B cell (primary cell): ENCODE measurements at regions not wholly inside any gene's neighbourhood (a gene's known extent, or its start where the extent isn't known, plus 50 kb on each side); places are given as distances from the start of the nearest gene placed in this dataset.

Experiments
- ATAC-seq: fragments of 200-7000 bp; cut with Tn5 transposase; one replicate; pipeline ENCODE4 v1.10.0; 2021; ENCODE audit warnings: low read depth, mild to moderate bottlenecking, moderate number of reproducible peaks, moderate library complexity
- CTCF ChIA-PET: fragments of 350-600 bp; sonication (Branson Sonifier 250); formaldehyde crosslinking; loops from one replicate; lab custom pipeline; 2021; ENCODE audit warnings: antibody characterized with exemption, inconsistent platforms; lab: Charles Lee
- POLR2A ChIA-PET: fragments of 350-600 bp; sonication (Branson Sonifier 250); formaldehyde crosslinking; loops from one replicate; lab custom pipeline; 2021; ENCODE audit warnings: antibody characterized with exemption; lab: Charles Lee
- DNase-seq: peaks from one replicate; pipeline ENCODE4 v3.0.0; 2013
- H2AFZ ChIP-seq: 2 replicates; pipeline ENCODE4 v1.6.1; 2012; ENCODE audit warnings: mild to moderate bottlenecking, low read depth, low read length; ENCODE audit not compliant: insufficient read depth, poor library complexity, severe bottlenecking
- H3K27ac ChIP-seq, 2 donors: 1 replicate in 1 of 2; 2 replicates in 1 of 2; pipeline ENCODE4 v1.5.1; 2012 to 2013; ENCODE audit warnings: low read length in 2 of 2, mild to moderate bottlenecking in 2 of 2, moderate library complexity in 1 of 2
- H3K27me3 ChIP-seq, 4 experiments: fragments of 200-600 bp in 1 of 4; sonication (generic) in 1 of 4; replicated peaks in 1 of 4; 1 replicate in 2 of 4; 2 replicates in 2 of 4; pipeline versions ENCODE4 v1.6.1 to v1.7.0; 2013 to 2016; ENCODE audit warnings: low read length in 3 of 4, mild to moderate bottlenecking in 2 of 4, mixed read lengths in 1 of 4, moderate library complexity in 1 of 4; ENCODE audit not compliant: insufficient read depth in 4 of 4, control insufficient read depth in 3 of 4; ENCODE audit errors: control extremely low read depth in 1 of 4
- H3K36me3 ChIP-seq, 2 experiments: replicated peaks in 1 of 2; 1 replicate in 1 of 2; 2 replicates in 1 of 2; pipeline versions ENCODE4 v1.6.1 to v1.7.1; 2013; ENCODE audit warnings: low read length in 1 of 2; ENCODE audit not compliant: insufficient read depth in 2 of 2, control insufficient read depth in 1 of 2; ENCODE audit errors: control extremely low read depth in 1 of 2, extremely low read depth in 1 of 2
- H3K4me1 ChIP-seq, 2 donors: fragments of 200-600 bp in 1 of 2; sonication (generic) in 1 of 2; 1 replicate in 1 of 2; 2 replicates in 1 of 2; pipeline versions ENCODE4 v1.5.1 to v1.6.1; 2013 to 2017; ENCODE audit warnings: low read length in 2 of 2; ENCODE audit not compliant: control insufficient read depth in 2 of 2, insufficient read depth in 2 of 2
- H3K4me2 ChIP-seq: replicated peaks from 2 replicates; pipeline ENCODE3; 2012; ENCODE audit warnings: mild to moderate bottlenecking, low read depth, low read length; ENCODE audit not compliant: poor library complexity, severe bottlenecking
- H3K4me3 ChIP-seq, 5 experiments: fragments of 200-600 bp in 1 of 5; sonication (generic) in 1 of 5; 1 replicate in 3 of 5; 2 replicates in 2 of 5; pipeline versions ENCODE4 v1.5.1 to v1.7.0; 2011 to 2016; ENCODE audit warnings: low read length in 4 of 5, mild to moderate bottlenecking in 4 of 5, low read depth in 2 of 5, control low read depth in 1 of 5, moderate library complexity in 1 of 5; ENCODE audit not compliant: insufficient read depth in 1 of 5; ENCODE audit errors: control extremely low read depth in 1 of 5, extremely low read depth in 1 of 5
- H3K79me2 ChIP-seq: fragments of 200-600 bp; sonication (generic); one replicate; pipeline ENCODE4 v1.6.0; 2016; ENCODE audit warnings: low read length; ENCODE audit not compliant: control insufficient read depth, insufficient read depth
- H3K9ac ChIP-seq: fragments of 200-600 bp; sonication (generic); 2 replicates; pipeline ENCODE4 v1.6.1; 2017; ENCODE audit warnings: mild to moderate bottlenecking, low read length, moderate library complexity
- H3K9me3 ChIP-seq, 3 donors: one replicate each; pipeline versions ENCODE4 v1.6.1 to v1.7.1; 2013; ENCODE audit warnings: low read length in 2 of 3; ENCODE audit not compliant: control insufficient read depth in 2 of 3, insufficient read depth in 1 of 3; ENCODE audit errors: control extremely low read depth in 1 of 3
- H4K20me1 ChIP-seq: 2 replicates; pipeline ENCODE4 v1.6.0; 2012; ENCODE audit warnings: mild to moderate bottlenecking, low read length; ENCODE audit not compliant: insufficient read depth, control insufficient read depth, poor library complexity, severe bottlenecking
- H3K27ac Mint-ChIP-seq: one replicate; pipeline ENCODE4 v1.8.0; 2021; ENCODE audit warnings: mixed read lengths
- H3K27me3 Mint-ChIP-seq: one replicate; pipeline ENCODE4 v1.8.0; 2021; ENCODE audit warnings: mixed read lengths
- H3K4me1 Mint-ChIP-seq: one replicate; pipeline ENCODE4 v1.8.0; 2021; ENCODE audit warnings: mixed read lengths
- H3K4me3 Mint-ChIP-seq: one replicate; pipeline ENCODE4 v1.8.0; 2021; ENCODE audit warnings: mixed read lengths
- H3K9me3 Mint-ChIP-seq: one replicate; pipeline ENCODE4 v1.8.0; 2022; ENCODE audit warnings: mixed read lengths; ENCODE audit not compliant: insufficient read depth
- EZH2 ChIP-seq: IDR thresholded peaks from 2 replicates; pipeline ENCODE4 v1.6.1; 2012; ENCODE audit warnings: borderline replicate concordance, low read depth, mild to moderate bottlenecking, moderate library complexity, low read length; ENCODE audit not compliant: insufficient read depth, poor library complexity, severe bottlenecking
- WGBS: methylation state at CpG from one replicate; pipeline ENCODE4 v1.1.5; 2013; ENCODE audit warnings: missing lambda C conversion rate; ENCODE audit not compliant: insufficient coverage; 5-methylcytosine and 5-hydroxymethylcytosine counted together
- intact Hi-C: fragments of 100-400 bp; cut with micrococcal nuclease; formaldehyde crosslinking; loops from one replicate; pipeline ENCODE4 v1.10.0; 2022
- TF ChIP-seq, protein P1 (sequence below): fragments of 200-600 bp; IDR thresholded peaks from one replicate; pipeline ENCODE4 v1.8.0; 2022; ENCODE audit warnings: antibody characterized with exemption, mild to moderate bottlenecking

DNA sequence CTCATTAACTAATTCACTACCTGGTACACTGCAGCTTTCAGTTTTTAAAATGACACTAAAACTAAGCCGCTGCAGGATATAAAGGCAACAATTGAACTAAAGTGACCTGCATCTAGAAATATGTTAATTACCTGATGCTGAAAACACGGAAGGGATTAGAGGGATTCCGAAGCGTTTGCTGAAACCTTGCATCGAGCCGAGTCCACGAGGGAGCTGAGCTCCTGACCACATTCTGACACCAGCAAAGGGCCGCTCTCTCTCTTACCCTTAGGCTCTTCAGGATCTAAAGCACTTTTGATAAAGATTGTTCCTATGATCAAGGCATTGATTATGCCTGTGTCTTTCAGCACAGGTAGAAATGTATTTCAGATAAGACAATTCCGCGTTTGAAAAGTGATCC is 59.5 kb upstream of the CDKN3 start:
- Mint-ChIP-seq H3K9me3 (no peaks in the 10 kb centered on the region), H3K27ac (no peak overlapping the region), H3K27me3 (peaks cover 16% of the 10 kb centered on the region), H3K4me1 (no peaks in the 10 kb centered on the region), H3K4me3 (no peak overlapping the region)
- Histone ChIP-seq H3K9me3 (no peaks in the 10 kb centered on the region), H3K4me2 (no peak overlapping the region), H3K36me3 (no peaks in the 10 kb centered on the region), H3K9ac (no peak overlapping the region), H3K4me1 (no peaks in the 10 kb centered on the region), H3K4me3 (no peak overlapping the region), H3K27ac (no peak overlapping the region), H3K79me2 (no peaks in the 10 kb centered on the region), H4K20me1 (no peaks in the 10 kb centered on the region), H3K27me3 (no peaks in the 10 kb centered on the region), H2AFZ (no peak overlapping the region)
- ChIA-PET POLR2A (no interaction called here), CTCF (interaction anchor here (0.8 to 2.0 kb wide), 2 partner anchors 10 to 44 kb away, joined by 3 to 7 read pairs; no protein-coding TSS in a partner anchor)
- no peak for DNase-seq
- no peak for ATAC-seq
- intact Hi-C loops: no loop called here
- TF ChIP-seq, protein P1, sequence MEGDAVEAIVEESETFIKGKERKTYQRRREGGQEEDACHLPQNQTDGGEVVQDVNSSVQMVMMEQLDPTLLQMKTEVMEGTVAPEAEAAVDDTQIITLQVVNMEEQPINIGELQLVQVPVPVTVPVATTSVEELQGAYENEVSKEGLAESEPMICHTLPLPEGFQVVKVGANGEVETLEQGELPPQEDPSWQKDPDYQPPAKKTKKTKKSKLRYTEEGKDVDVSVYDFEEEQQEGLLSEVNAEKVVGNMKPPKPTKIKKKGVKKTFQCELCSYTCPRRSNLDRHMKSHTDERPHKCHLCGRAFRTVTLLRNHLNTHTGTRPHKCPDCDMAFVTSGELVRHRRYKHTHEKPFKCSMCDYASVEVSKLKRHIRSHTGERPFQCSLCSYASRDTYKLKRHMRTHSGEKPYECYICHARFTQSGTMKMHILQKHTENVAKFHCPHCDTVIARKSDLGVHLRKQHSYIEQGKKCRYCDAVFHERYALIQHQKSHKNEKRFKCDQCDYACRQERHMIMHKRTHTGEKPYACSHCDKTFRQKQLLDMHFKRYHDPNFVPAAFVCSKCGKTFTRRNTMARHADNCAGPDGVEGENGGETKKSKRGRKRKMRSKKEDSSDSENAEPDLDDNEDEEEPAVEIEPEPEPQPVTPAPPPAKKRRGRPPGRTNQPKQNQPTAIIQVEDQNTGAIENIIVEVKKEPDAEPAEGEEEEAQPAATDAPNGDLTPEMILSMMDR: no peak
- TF ChIP-seq EZH2: no peak
- WGBS: no CpG with 5 or more reads among the region's 10 CpGs

GRCh38 chr14:54338696-54339317 is 58.0 kb upstream of the CDKN3 start:
- no peak overlapping the region for H3K4me2 ChIP-seq
- H3K27me3 Mint-ChIP-seq: peaks cover 10% of the 10 kb centered on the region
- no peak for TF ChIP-seq EZH2
- TF ChIP-seq, protein P1: no peak
- H3K27ac Mint-ChIP-seq: no peak overlapping the region
- no peak overlapping the region for H3K4me3 Mint-ChIP-seq
- H3K9me3 Mint-ChIP-seq: no peaks in the 10 kb centered on the region
- DNase-seq (no peak), ATAC-seq (no peak)
- no peaks in the 10 kb centered on the region for H3K4me1 ChIP-seq
- no peak overlapping the region for H3K4me3 ChIP-seq
- H2AFZ ChIP-seq: no peak overlapping the region
- ChIA-PET POLR2A (no interaction called here), CTCF (interaction anchor here (0.7 kb wide), 1 partner anchor 361 kb away, joined by 4 read pairs; no protein-coding TSS in a partner anchor)
- H3K9me3 ChIP-seq: no peaks in the 10 kb centered on the region
- H3K79me2 ChIP-seq: no peaks in the 10 kb centered on the region
- H3K36me3 ChIP-seq: no peaks in the 10 kb centered on the region
- no peaks in the 10 kb centered on the region for H4K20me1 ChIP-seq
- intact Hi-C loops: no loop called here
- H3K4me1 Mint-ChIP-seq: no peaks in the 10 kb centered on the region
- WGBS: 71% methylated on average over 4 of the region's 6 CpGs
- no peak overlapping the region for H3K9ac ChIP-seq
- no peaks in the 10 kb centered on the region for H3K27me3 ChIP-seq
- no peak overlapping the region for H3K27ac ChIP-seq
